SK-N-SH (cell line): ENCODE measurements at regions not wholly inside any gene's neighbourhood (a gene's known extent, or its start where the extent isn't known, plus 50 kb on each side); places are given as distances from the start of the nearest gene placed in this dataset.

Source experiments
- CTCF ChIP-seq: fragments of 200-600 bp; sonication (generic); IDR thresholded peaks from 2 replicates; pipeline ENCODE4 v1.6.1; 2017; ENCODE audit warnings: antibody characterized with exemption, mild to moderate bottlenecking, moderate library complexity
- FOXM1 ChIP-seq: IDR thresholded peaks from 2 replicates; pipeline ENCODE4 v1.4.0; 2012; ENCODE audit warnings: low read depth, mild to moderate bottlenecking
- MAX ChIP-seq: IDR thresholded peaks from 2 replicates; pipeline ENCODE4 v1.4.0; 2012; ENCODE audit warnings: low read depth
- NRF1 ChIP-seq: IDR thresholded peaks from 2 replicates; pipeline ENCODE4 v1.6.1; 2012; ENCODE audit warnings: low read depth, mild to moderate bottlenecking, low read length
- RCOR1 ChIP-seq: fragments of 150-350 bp; IDR thresholded peaks from 2 replicates; pipeline ENCODE4 v1.6.1; 2017; ENCODE audit warnings: antibody characterized with exemption, low read length
- REST ChIP-seq: IDR thresholded peaks from 2 replicates; pipeline ENCODE4 v1.6.1; 2012; ENCODE audit warnings: mild to moderate bottlenecking, low read depth, low read length, moderate library complexity
- RXRA ChIP-seq: IDR thresholded peaks from 2 replicates; pipeline ENCODE4 v1.4.0; 2012; ENCODE audit warnings: low read depth, mild to moderate bottlenecking, borderline replicate concordance
- TAF1 ChIP-seq: IDR thresholded peaks from 2 replicates; pipeline ENCODE4 v1.6.1; 2012; ENCODE audit warnings: low read depth, mild to moderate bottlenecking, low read length, moderate library complexity, borderline replicate concordance

GRCh38 chr9:96154081-96154480, 147.9 kb downstream of the HSD17B3 start:
- TF ChIP-seq FOXM1 (no peak), CTCF (no peak), MAX (no peak), RXRA (no peak), RCOR1 (no peak), REST (no peak), TAF1 (no peak), NRF1 (no peak)
